ENCODE measurements at regions not wholly inside any gene's neighbourhood (a gene's known extent, or its start where the extent isn't known, plus 50 kb on each side); places are given as distances from the start of the nearest gene placed in this dataset.

DNA sequence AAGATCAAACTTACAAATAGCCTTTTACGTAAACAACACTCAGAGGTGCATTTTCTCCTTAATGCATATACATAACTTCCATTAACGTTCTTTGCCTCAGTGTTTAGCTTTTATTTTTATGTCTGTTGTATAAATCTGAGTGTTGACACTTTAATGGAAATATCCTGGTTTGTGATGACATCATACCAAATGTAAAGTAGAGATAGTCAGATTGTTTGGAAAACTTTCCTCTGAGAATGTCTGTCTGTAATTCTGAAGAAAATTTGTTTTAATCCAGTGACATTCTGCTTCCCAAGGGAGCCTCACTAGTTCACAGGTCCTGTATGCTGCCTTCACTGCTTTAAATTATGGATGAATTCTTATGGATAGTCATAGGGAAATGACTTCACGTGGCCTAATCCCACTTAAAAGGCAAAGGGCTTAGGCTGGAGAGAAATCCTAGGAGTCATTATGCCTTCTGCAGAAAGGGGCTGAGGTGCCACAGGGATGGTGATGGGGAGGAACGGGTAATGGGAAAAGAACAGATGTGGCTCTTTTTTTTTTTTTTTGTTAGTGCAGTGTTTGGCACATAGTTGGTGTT, 93.2 kb downstream of the DNAJB9 start:
- Histone ChIP-seq H2AK5ac (ENCODE audit: low read depth, low read length) (no peak overlapping the region), H3K27me3 (ENCODE audit: control insufficient read depth, insufficient read depth, low read length) (no peaks in the 10 kb centered on the region), H2BK15ac (ENCODE audit: low read depth, low read length) (no peak overlapping the region), H3K9me3 (ENCODE audit: control insufficient read depth, insufficient read depth, low read length) (no peaks in the 10 kb centered on the region), H2BK20ac (ENCODE audit: low read depth, low read length) (no peak overlapping the region), H3K9ac (ENCODE audit: low read depth, low read length) (no peak overlapping the region), H4K91ac (ENCODE audit: insufficient read depth, low read depth, low read length) (no peak overlapping the region), H3K36me3 (ENCODE audit: control insufficient read depth, insufficient read depth, low read length) (no peaks in the 10 kb centered on the region), H4K5ac (ENCODE audit: low read depth, low read length) (no peak overlapping the region), H3K14ac (replicated peaks; ENCODE audit: low read depth, low read length) (no peak overlapping the region), H4K20me1 (ENCODE audit: insufficient read depth, low read length) (no peaks in the 10 kb centered on the region), H4K8ac (ENCODE audit: low read depth in 2 of 2, low read length in 2 of 2) (no peak overlapping the region), H3K18ac (ENCODE audit: low read depth, low read length) (no peak overlapping the region), H2BK5ac (ENCODE audit: low read depth, low read length, poor library complexity, severe bottlenecking) (no peak overlapping the region), H3K4me1 (ENCODE audit: control insufficient read depth, insufficient read depth, low read length) (no peaks in the 10 kb centered on the region), H3K9me1 (ENCODE audit: insufficient read depth, low read length) (no peaks in the 10 kb centered on the region), H3K79me1 (ENCODE audit: low read depth in 1 of 2, low read length in 2 of 2) (no peaks in the 10 kb centered on the region), H3K4me2 (ENCODE audit: low read depth, low read length) (no peak overlapping the region), H3K27ac (ENCODE audit: insufficient read depth, low read length) (no peak overlapping the region), H3K56ac (ENCODE audit: extremely low read depth, insufficient read depth, low read length) (no peak overlapping the region), H2AK9ac (replicated peaks; ENCODE audit: low read depth, low read length, poor library complexity) (no peak overlapping the region), H3K4ac (ENCODE audit: low read depth, low read length) (no peak overlapping the region), H2BK120ac (ENCODE audit: low read depth, low read length) (no peak overlapping the region), H3K4me3 (ENCODE audit: insufficient read depth, low read depth, low read length) (no peak overlapping the region), H2AFZ (replicated peaks; ENCODE audit: low read length, poor library complexity) (no peak overlapping the region), H3K23ac (ENCODE audit: low read depth, low read length) (no peak overlapping the region)
- dilution Hi-C loops (cut with HindIII; ENCODE audit: low sequenced_read_pairs, unreplicated experiment) = no loop called here
- DNase-seq (no peak), ATAC-seq (ENCODE audit: low read depth) (no peak)
- CTCF ChIA-PET = no interaction called here
- no TSS peak for BruUV-seq (replicated peaks)
- POLR2A ChIA-PET (ENCODE audit: unreplicated experiment) = no interaction called here
- no peak for TF ChIP-seq SMC3 (IDR thresholded peaks at IDR 0.05; ENCODE audit: low read depth, low read length)
- TF ChIP-seq POLR2A (IDR thresholded peaks at IDR 0.05; ENCODE audit: low read depth, low read length) = no peak
- TF ChIP-seq, protein P1, sequence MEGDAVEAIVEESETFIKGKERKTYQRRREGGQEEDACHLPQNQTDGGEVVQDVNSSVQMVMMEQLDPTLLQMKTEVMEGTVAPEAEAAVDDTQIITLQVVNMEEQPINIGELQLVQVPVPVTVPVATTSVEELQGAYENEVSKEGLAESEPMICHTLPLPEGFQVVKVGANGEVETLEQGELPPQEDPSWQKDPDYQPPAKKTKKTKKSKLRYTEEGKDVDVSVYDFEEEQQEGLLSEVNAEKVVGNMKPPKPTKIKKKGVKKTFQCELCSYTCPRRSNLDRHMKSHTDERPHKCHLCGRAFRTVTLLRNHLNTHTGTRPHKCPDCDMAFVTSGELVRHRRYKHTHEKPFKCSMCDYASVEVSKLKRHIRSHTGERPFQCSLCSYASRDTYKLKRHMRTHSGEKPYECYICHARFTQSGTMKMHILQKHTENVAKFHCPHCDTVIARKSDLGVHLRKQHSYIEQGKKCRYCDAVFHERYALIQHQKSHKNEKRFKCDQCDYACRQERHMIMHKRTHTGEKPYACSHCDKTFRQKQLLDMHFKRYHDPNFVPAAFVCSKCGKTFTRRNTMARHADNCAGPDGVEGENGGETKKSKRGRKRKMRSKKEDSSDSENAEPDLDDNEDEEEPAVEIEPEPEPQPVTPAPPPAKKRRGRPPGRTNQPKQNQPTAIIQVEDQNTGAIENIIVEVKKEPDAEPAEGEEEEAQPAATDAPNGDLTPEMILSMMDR (conservative IDR thresholded peaks at IDR 0.05; ENCODE audit: low read depth, low read length) = no peak
- no peak for TF ChIP-seq FOS (IDR thresholded peaks at IDR 0.05; ENCODE audit: low read depth, low read length)
- no peak for TF ChIP-seq MXI1 (IDR thresholded peaks at IDR 0.05; ENCODE audit: borderline replicate concordance, low read depth, low read length)
- TF ChIP-seq CEBPB (IDR thresholded peaks at IDR 0.05; ENCODE audit: low read depth, low read length) = no peak
- TF ChIP-seq NFE2L2 (IDR thresholded peaks at IDR 0.05; ENCODE audit: low read depth, low read length) = no peak
- no peak for TF ChIP-seq MAZ (IDR thresholded peaks at IDR 0.05; ENCODE audit: borderline replicate concordance, low read depth, low read length)
- TF ChIP-seq, protein P2, sequence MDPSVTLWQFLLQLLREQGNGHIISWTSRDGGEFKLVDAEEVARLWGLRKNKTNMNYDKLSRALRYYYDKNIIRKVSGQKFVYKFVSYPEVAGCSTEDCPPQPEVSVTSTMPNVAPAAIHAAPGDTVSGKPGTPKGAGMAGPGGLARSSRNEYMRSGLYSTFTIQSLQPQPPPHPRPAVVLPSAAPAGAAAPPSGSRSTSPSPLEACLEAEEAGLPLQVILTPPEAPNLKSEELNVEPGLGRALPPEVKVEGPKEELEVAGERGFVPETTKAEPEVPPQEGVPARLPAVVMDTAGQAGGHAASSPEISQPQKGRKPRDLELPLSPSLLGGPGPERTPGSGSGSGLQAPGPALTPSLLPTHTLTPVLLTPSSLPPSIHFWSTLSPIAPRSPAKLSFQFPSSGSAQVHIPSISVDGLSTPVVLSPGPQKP (IDR thresholded peaks at IDR 0.05; ENCODE audit: borderline replicate concordance, low read depth, low read length) = no peak
- no peak for TF ChIP-seq USF2 (IDR thresholded peaks at IDR 0.05; ENCODE audit: low read depth, low read length)
- TF ChIP-seq CHD1 (IDR thresholded peaks at IDR 0.05; ENCODE audit: low read depth, low read length) = no peak
- no peak for TF ChIP-seq RCOR1 (IDR thresholded peaks at IDR 0.05; ENCODE audit: insufficient replicate concordance, low read length)
- no peak for TF ChIP-seq BHLHE40 (IDR thresholded peaks at IDR 0.05; ENCODE audit: low read depth, low read length)
- intact Hi-C loops (cut with micrococcal nuclease) = no loop called here
- WGBS, 2 experiments (ENCODE audit: extremely low coverage in 2 of 2, insufficient read length in 1 of 2) = no CpG with 5 or more reads among the region's 4 CpGs
- in situ Hi-C loops (cut with MboI; ENCODE audit: low sequenced_read_pairs) = no loop called here
